IPS-18c (cell line): ENCODE measurements at regions not wholly inside any gene's neighbourhood (a gene's known extent, or its start where the extent isn't known, plus 50 kb on each side); places are given as distances from the start of the nearest gene placed in this dataset.

Experiments
- H3K4me3 ChIP-seq: 2 replicates; pipeline ENCODE4 v1.7.0; 2013; ENCODE audit warnings: low read depth, mild to moderate bottlenecking, low read length, moderate library complexity; ENCODE audit not compliant: insufficient read depth
- H3K9me3 ChIP-seq: one replicate; pipeline ENCODE4 v1.6.1; 2013; ENCODE audit warnings: mild to moderate bottlenecking, low read length, moderate library complexity; ENCODE audit not compliant: control insufficient read depth, insufficient read depth

- H3K4me3 ChIP-seq, result no peak overlapping the region
- H3K9me3 ChIP-seq, result no peaks in the 10 kb centered on the region
These were observed 156.4 kb upstream of the ECI2 start for GRCh38 chr6:4291453-4292403.

- no peaks in the 10 kb centered on the region for H3K9me3 ChIP-seq
- no peak overlapping the region for H3K4me3 ChIP-seq
These were observed 154.5 kb upstream of the ECI2 start for GRCh38 chr6:4289770-4290320.

DNA sequence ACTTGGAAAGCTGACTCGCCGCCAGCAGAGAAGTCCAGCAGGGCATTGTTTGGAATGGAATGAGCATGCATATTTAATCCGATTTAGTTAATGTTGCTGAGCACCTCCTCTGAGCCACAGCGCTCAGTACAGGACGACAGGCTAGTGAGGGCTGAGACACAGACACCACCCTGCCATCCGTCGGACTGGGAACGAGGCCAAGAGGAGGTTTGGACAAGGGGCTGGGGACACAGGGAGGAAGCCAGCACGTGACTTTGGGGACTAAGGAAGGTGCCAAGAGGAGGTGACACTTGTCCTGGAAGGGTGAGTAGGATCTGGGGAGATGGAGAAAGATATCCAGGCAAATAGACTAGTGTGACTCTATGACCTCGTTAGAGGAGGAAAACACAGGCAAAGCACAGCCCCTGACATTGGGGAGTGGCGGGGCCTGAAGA, 152.5 kb upstream of the ECI2 start:
- H3K4me3 ChIP-seq, result no peak overlapping the region

DNA sequence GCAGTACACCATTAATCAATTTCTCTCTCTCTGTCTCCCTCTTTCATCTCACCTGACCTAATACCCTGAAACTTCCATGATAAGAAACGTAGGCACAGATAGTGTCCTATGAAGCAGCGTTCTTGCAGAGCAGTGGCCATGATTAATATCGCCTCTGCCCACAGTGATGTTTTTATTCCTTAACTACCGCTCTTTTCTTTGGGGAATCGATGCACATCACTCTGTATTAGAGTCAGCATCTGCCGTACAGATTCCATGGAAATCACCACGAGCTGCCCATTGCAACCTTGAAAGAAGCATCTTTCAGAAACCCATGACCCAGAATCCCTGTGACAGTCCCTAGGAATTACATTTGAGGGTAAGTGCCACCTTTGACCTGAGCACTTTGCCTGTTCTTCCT, 152.0 kb upstream of the ECI2 start:
- Histone ChIP-seq H3K9me3 (no peaks in the 10 kb centered on the region), H3K4me3 (no peak overlapping the region)

More for the DNA sequence above, 152.5 kb upstream of the ECI2 start:
- no peaks in the 10 kb centered on the region for H3K9me3 ChIP-seq

GRCh38 chr6:4282926-4283325, 147.6 kb upstream of the ECI2 start:
- H3K4me3 ChIP-seq, result no peak overlapping the region
- no peaks in the 10 kb centered on the region for H3K9me3 ChIP-seq

GRCh38 chr6:4281341-4282293, 146.2 kb upstream of the ECI2 start:
- peak overlapping the region; percentile 39 for H3K4me3 ChIP-seq

DNA sequence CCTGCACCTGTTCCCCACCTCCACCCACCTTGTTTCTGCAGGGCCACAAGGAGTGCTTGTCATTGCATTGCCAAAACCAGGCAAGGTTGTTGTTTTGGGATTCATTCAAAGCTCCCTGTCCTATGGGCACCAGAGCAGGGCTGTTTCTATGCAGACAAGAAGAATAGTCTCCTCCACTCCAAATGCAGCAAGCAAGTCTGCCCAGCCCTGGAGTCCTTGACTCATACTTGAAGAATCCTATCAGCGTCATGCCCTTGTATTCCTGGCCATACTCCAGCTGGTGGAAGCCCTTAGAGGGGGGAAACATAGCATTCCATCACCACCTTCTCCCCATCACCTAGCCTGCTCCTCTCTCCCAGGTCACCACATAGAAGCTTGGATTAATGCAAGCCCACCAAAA, 145.3 kb upstream of the ECI2 start:
- Histone ChIP-seq H3K9me3 (no peaks in the 10 kb centered on the region), H3K4me3 (no peak overlapping the region)

More at GRCh38 chr6:4281341-4282293, 146.2 kb upstream of the ECI2 start:
- H3K9me3 ChIP-seq, result no peaks in the 10 kb centered on the region

DNA sequence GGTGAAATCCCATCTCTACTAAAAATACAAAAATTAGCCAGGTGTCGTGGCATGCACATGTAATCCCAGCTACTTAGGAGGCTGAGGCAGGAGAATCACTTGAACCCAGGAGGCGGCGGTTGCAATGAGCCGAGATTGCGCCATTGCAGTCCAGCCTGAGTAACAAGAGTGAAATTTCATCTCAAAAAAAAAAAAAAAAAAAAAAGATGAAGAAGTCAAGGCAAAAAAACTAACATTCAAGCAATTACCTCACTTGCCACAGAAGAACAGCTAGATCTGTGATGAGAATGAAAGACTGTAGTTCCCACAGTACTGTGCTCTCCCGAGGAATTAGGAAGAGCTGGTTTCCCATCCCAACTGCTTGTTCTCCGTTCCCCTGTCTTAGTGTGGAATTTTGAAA, 144.7 kb upstream of the ECI2 start:
- H3K9me3 ChIP-seq, result no peaks in the 10 kb centered on the region
- H3K4me3 ChIP-seq, result no peak overlapping the region

DNA sequence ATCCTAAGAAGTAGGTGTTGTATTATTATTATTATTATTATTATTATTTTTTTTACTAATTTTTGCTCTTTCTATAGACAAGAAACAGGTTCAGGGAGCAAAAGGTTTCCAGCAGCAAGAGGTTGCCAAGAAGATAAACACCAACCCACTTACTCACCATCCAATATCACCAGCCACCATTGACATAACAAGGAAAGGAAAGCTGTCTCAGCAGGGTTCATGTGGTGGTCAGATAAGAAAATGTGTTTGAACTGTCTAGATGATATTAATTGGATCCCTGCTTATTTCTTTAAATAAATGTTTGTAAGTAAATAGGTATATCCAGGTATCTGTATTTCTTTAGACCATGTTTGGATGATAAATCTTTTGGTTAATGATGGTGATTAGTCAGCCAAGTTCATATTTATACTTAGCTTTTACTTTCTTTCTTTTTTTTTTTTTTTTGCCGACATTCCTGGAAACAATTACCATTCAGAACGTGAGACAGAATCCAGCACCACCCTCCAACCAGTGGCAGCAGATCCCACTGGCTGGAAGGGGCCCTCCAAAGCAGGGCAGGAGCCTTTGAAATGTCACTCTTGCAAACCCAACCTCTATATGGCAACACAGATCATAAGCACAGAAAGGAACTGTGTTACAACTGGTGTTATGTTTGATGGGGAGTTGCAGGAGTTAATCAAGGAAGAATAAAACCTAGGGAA, 139.2 kb upstream of the ECI2 start:
- H3K4me3 ChIP-seq, result no peak overlapping the region
- H3K9me3 ChIP-seq, result no peaks in the 10 kb centered on the region

DNA sequence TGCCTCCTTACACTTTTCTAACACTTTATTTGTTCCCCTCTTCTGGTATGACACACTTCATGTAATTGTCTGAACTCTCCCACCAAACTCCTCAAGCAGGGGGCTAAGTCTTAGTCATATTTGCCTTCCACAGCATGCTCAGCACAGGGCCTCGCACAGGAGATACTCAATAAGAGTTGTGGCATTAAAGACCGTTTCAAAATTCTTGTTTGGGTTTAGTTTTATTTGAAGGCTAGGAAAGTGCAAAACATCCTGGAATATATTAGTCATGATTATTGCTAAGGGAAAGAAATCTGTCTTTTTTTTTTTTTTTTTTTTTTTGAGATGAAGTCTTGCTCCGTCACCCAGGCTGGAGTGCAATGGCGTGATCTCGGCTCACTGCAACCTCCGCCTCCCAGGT, 137.6 kb upstream of the ECI2 start:
- H3K9me3 ChIP-seq, result no peaks in the 10 kb centered on the region
- H3K4me3 ChIP-seq, result no peak overlapping the region

GRCh38 chr6:4271761-4272470, 136.5 kb upstream of the ECI2 start:
- Histone ChIP-seq H3K9me3 (no peaks in the 10 kb centered on the region), H3K4me3 (no peak overlapping the region)

GRCh38 chr6:4270776-4271175, 135.4 kb upstream of the ECI2 start:
- H3K9me3 ChIP-seq, result no peaks in the 10 kb centered on the region

GRCh38 chr6:4270001-4270400, 134.6 kb upstream of the ECI2 start:
- Histone ChIP-seq H3K9me3 (no peaks in the 10 kb centered on the region), H3K4me3 (no peak overlapping the region)

More at GRCh38 chr6:4270776-4271175, 135.4 kb upstream of the ECI2 start:
- H3K4me3 ChIP-seq, result no peak overlapping the region

- H3K4me3 ChIP-seq, result no peak overlapping the region
- H3K9me3 ChIP-seq, result no peaks in the 10 kb centered on the region
These were observed 132.8 kb upstream of the ECI2 start for GRCh38 chr6:4268171-4268570.

GRCh38 chr6:4265740-4266139, 130.4 kb upstream of the ECI2 start:
- H3K4me3 ChIP-seq, result no peak overlapping the region
- H3K9me3 ChIP-seq, result no peaks in the 10 kb centered on the region

GRCh38 chr6:4264601-4265000, 129.2 kb upstream of the ECI2 start:
- H3K9me3 ChIP-seq, result no peaks in the 10 kb centered on the region
- H3K4me3 ChIP-seq, result no peak overlapping the region
